ENCODE measurements at regions not wholly inside any gene's neighbourhood (a gene's known extent, or its start where the extent isn't known, plus 50 kb on each side); places are given as distances from the start of the nearest gene placed in this dataset.

DNA sequence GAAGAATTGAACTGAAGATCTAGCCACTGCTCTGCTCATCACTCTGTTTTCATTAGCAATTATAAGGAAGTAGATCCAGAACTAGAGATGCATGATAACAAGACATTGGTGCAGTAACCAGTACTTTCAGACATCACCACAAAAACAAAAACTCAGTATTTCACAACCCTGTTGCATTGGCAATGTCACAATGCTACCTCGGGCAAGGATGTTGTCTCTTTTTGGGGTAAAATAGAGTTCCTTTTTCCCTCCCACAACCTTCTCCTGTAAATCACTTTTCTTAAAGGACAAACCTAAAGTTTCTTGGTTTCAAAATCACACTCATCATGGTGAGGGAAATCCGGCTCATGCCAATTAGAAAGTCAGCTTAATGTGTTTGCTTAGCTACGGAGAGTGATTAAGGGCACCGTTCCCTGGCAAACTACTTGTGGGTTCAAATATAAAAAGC lies 420.1 kb upstream of the MEF2C start:
- no peak for DNase-seq
- Mint-ChIP-seq H3K4me3 (ENCODE audit: unreplicated experiment) (no peak overlapping the region), H3K36me3 (ENCODE audit: unreplicated experiment) (no peaks in the 10 kb centered on the region), H3K9me3 (ENCODE audit: unreplicated experiment) (peaks cover 2% of the 10 kb centered on the region), H3K27me3 (ENCODE audit: unreplicated experiment) (no peaks in the 10 kb centered on the region), H3K4me1 (ENCODE audit: low read depth, unreplicated experiment) (no peaks in the 10 kb centered on the region), H3K27ac (ENCODE audit: unreplicated experiment) (no peak overlapping the region)
- no peak for TF ChIP-seq CTCF (IDR thresholded peaks at IDR 0.05; ENCODE audit: partially characterized antibody, unreplicated experiment)

DNA sequence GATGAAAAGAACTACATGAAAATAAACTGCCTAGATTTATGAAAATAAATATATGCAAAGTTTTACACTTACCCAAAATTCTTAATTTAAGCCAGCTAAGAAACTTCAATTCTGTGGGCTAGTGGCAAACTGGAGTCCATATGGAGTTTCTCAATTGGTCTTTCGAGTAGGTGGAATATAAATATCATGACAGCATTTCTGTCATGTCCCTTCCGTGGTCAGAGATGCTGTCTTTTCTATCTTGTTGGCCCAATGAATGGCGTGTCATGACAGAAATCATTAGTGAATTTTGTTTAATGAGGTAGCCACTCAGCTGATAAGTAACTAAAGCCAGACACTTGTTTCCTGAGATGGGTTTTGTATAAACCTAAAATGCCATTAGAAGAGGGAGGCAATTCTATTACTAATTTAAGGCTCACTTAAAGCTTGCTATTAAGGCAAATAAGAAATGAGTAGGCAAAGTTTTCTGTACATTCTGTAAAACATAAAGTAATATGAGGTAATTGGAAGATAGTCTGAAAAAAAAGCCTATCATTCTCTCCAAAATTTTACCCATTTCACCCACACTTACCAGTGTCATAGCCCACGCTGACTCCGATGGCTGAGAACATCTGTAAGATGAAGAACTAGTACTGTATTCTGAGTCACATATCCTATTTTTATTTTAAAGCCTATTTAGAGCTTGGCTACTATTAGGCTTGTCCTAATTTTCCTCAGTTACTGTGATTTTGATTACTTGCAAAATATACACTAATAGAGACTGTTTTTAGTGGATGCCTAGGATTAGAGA lies 419.3 kb upstream of the MEF2C start:
- Mint-ChIP-seq H3K27ac (ENCODE audit: unreplicated experiment) (no peak overlapping the region), H3K4me3 (ENCODE audit: unreplicated experiment) (no peak overlapping the region), H3K36me3 (ENCODE audit: unreplicated experiment) (no peaks in the 10 kb centered on the region), H3K4me1 (ENCODE audit: low read depth, unreplicated experiment) (no peaks in the 10 kb centered on the region), H3K27me3 (ENCODE audit: unreplicated experiment) (no peaks in the 10 kb centered on the region), H3K9me3 (ENCODE audit: unreplicated experiment) (peaks cover 2% of the 10 kb centered on the region)
- DNase-seq: no peak
- no peak for TF ChIP-seq CTCF (IDR thresholded peaks at IDR 0.05; ENCODE audit: partially characterized antibody, unreplicated experiment)

- Mint-ChIP-seq H3K36me3 (ENCODE audit: unreplicated experiment) (no peaks in the 10 kb centered on the region), H3K27me3 (ENCODE audit: unreplicated experiment) (no peaks in the 10 kb centered on the region)
Measured at GRCh38 chr5:89301321-89302025, 418.5 kb upstream of the MEF2C start.

DNA sequence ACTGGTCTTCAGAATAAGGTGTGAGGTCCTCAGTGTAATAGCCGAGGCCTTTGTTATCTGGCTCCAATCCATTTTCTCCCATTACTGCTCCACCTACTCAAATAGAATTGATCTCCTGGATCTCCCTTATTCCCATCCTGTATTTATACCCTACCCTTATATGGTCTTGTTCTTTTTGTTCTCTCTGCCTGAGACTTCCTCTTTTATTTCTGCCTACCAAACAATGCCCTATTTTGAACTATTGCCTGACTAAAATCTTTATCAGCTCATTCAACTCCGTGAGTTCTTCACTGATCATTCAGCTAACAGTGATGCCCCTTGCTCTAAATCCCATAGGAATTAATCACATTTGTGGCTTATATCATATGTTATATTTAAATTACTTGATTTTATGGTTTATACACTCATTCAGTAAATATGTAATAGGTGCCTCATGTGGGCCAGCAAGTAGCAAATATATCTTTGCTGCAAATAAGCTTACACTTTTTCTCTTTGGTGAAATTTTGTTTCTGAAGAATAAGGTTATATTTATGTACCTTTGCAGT lies 417.5 kb upstream of the MEF2C start:
- Mint-ChIP-seq H3K27me3 (ENCODE audit: unreplicated experiment) (no peaks in the 10 kb centered on the region), H3K4me1 (ENCODE audit: low read depth, unreplicated experiment) (no peaks in the 10 kb centered on the region)

More at GRCh38 chr5:89301321-89302025, 418.5 kb upstream of the MEF2C start:
- no peak for TF ChIP-seq CTCF (IDR thresholded peaks at IDR 0.05; ENCODE audit: partially characterized antibody, unreplicated experiment)
- Mint-ChIP-seq H3K9me3 (ENCODE audit: unreplicated experiment) (no peaks in the 10 kb centered on the region), H3K27ac (ENCODE audit: unreplicated experiment) (no peak overlapping the region), H3K4me1 (ENCODE audit: low read depth, unreplicated experiment) (no peaks in the 10 kb centered on the region), H3K4me3 (ENCODE audit: unreplicated experiment) (no peak overlapping the region)
- DNase-seq: no peak

More for the DNA sequence above, 417.5 kb upstream of the MEF2C start:
- no peak for TF ChIP-seq CTCF (IDR thresholded peaks at IDR 0.05; ENCODE audit: partially characterized antibody, unreplicated experiment)
- Mint-ChIP-seq H3K27ac (ENCODE audit: unreplicated experiment) (no peak overlapping the region), H3K4me3 (ENCODE audit: unreplicated experiment) (no peak overlapping the region), H3K36me3 (ENCODE audit: unreplicated experiment) (no peaks in the 10 kb centered on the region), H3K9me3 (ENCODE audit: unreplicated experiment) (no peaks in the 10 kb centered on the region)
- DNase-seq: no peak
